GM23248 (cell line): ENCODE measurements at regions not wholly inside any gene's neighbourhood (a gene's known extent, or its start where the extent isn't known, plus 50 kb on each side); places are given as distances from the start of the nearest gene placed in this dataset.

Experiments
- EZH2 ChIP-seq: fragments of 200-600 bp; sonication (generic); IDR thresholded peaks from 2 replicates; pipeline ENCODE4 v1.6.1; 2018; ENCODE audit warnings: antibody characterized with exemption, mild to moderate bottlenecking; ENCODE audit not compliant: insufficient read depth, poor library complexity, severe bottlenecking
- EZH2phosphoT487 ChIP-seq: fragments of 200-600 bp; sonication (generic); IDR thresholded peaks from 2 replicates; pipeline ENCODE4 v1.6.1; 2018; ENCODE audit warnings: antibody characterized with exemption, moderate library complexity, mild to moderate bottlenecking, low read depth; ENCODE audit not compliant: insufficient read depth

- TF ChIP-seq EZH2, result no peak
- TF ChIP-seq EZH2phosphoT487, result no peak
Observed at GRCh38 chr11:15912291-15912690, 444.1 kb downstream of the SOX6 start.
